Activated T-cell treated with anti-CD3 and anti-CD28 coated beads for 24 hours (primary cell): ENCODE measurements at regions not wholly inside any gene's neighbourhood (a gene's known extent, or its start where the extent isn't known, plus 50 kb on each side); places are given as distances from the start of the nearest gene placed in this dataset.

Experiments used
- DNase-seq: peaks from one replicate; pipeline ENCODE4 v3.0.0-alpha.2; 2020; ENCODE audit warnings: low read depth

GRCh38 chr12:98352218-98352811 lies 163.1 kb upstream of the TMPO start:
- DNase-seq, result no peak

GRCh38 chr12:98352835-98353234 lies 162.6 kb upstream of the TMPO start:
- no peak for DNase-seq

GRCh38 chr12:98354520-98355035 lies 160.8 kb upstream of the TMPO start:
- no peak for DNase-seq

GRCh38 chr12:98355322-98355721 lies 160.1 kb upstream of the TMPO start:
- DNase-seq, result no peak

GRCh38 chr12:98355933-98356332 lies 159.5 kb upstream of the TMPO start:
- no peak for DNase-seq

GRCh38 chr12:98358144-98358543 lies 157.2 kb upstream of the TMPO start:
- no peak for DNase-seq

GRCh38 chr12:98359856-98360255 lies 155.5 kb upstream of the TMPO start:
- DNase-seq, result no peak

- no peak for DNase-seq
These were observed 155.0 kb upstream of the TMPO start for GRCh38 chr12:98360401-98360800.

- DNase-seq, result no peak
These were observed 145.8 kb upstream of the TMPO start for GRCh38 chr12:98369581-98369980.

- DNase-seq, result no peak
These were observed 144.4 kb upstream of the TMPO start for GRCh38 chr12:98370976-98371375.

- DNase-seq, result no peak
These were observed 144.0 kb upstream of the TMPO start for GRCh38 chr12:98371419-98371818.

- no peak for DNase-seq
These were observed 142.9 kb upstream of the TMPO start for GRCh38 chr12:98372340-98373024.

- DNase-seq, result no peak
These were observed 142.3 kb upstream of the TMPO start for GRCh38 chr12:98373025-98373554.

- DNase-seq, result no peak
These were observed 141.4 kb upstream of the TMPO start for GRCh38 chr12:98374007-98374406.

GRCh38 chr12:98379106-98379505 lies 136.3 kb upstream of the TMPO start:
- DNase-seq, result no peak

GRCh38 chr12:98385641-98386040 lies 129.7 kb upstream of the TMPO start:
- DNase-seq, result no peak

- no peak for DNase-seq
These were observed 127.9 kb upstream of the TMPO start for GRCh38 chr12:98387444-98387843.

- DNase-seq, result no peak
These were observed 127.3 kb upstream of the TMPO start for GRCh38 chr12:98388126-98388525.

GRCh38 chr12:98389593-98389992 lies 125.8 kb upstream of the TMPO start:
- no peak for DNase-seq

GRCh38 chr12:98397323-98398105 lies 117.9 kb upstream of the TMPO start:
- peak; percentile 77 for DNase-seq

- DNase-seq, result peak; percentile 58
These were observed 115.9 kb upstream of the TMPO start for GRCh38 chr12:98399532-98399931.

- DNase-seq, result no peak
These were observed 114.0 kb upstream of the TMPO start for GRCh38 chr12:98401427-98401826.

- no peak for DNase-seq
These were observed 113.3 kb upstream of the TMPO start for GRCh38 chr12:98402091-98402490.
